ENCODE measurements at regions not wholly inside any gene's neighbourhood (a gene's known extent, or its start where the extent isn't known, plus 50 kb on each side); places are given as distances from the start of the nearest gene placed in this dataset.

- H3K27me3 ChIP-seq (ENCODE audit: control insufficient read depth in 2 of 2, insufficient read depth in 2 of 2, low read length in 2 of 2): no peaks in the 10 kb centered on the region
- no peaks in the 10 kb centered on the region for H3K79me2 ChIP-seq (ENCODE audit: control insufficient read depth, insufficient read depth, low read length)
- no peaks in the 10 kb centered on the region for H4K20me1 ChIP-seq (replicated peaks; ENCODE audit: control insufficient read depth, extremely low read depth, insufficient read depth, low read length)
- DNase-seq (ENCODE audit: low read depth, low spot score) (no peak), FAIRE-seq (no peak)
- BruUV-seq (replicated peaks): no TSS peak
- ChIA-PET CTCF (no interaction called here), POLR2A (no interaction called here)
- H2AFZ ChIP-seq (ENCODE audit: low read depth, low read length): no peak overlapping the region
- H3K36me3 ChIP-seq (ENCODE audit: control insufficient read depth in 2 of 2, extremely low read depth in 1 of 2, insufficient read depth in 2 of 2, low read length in 2 of 2): no peaks in the 10 kb centered on the region
- dilution Hi-C loops (cut with MboI; ENCODE audit: extremely low pct_ligation_motif_present, low sequenced_read_pairs) (no loop called here), intact Hi-C loops (cut with micrococcal nuclease) (no loop called here)
- H3K4me3 ChIP-seq (replicated peaks in 1 of 3; ENCODE audit: insufficient read depth in 1 of 3, low read depth in 1 of 3, low read length in 3 of 3): no peak overlapping the region
- no peaks in the 10 kb centered on the region for H3K9me1 ChIP-seq (replicated peaks; ENCODE audit: control insufficient read depth, extremely low read depth, insufficient read depth, low read length)
- no peak overlapping the region for H3K9ac ChIP-seq (replicated peaks; ENCODE audit: extremely low read depth, insufficient read depth, low read length)
- H3K9me3 ChIP-seq (replicated peaks; ENCODE audit: control insufficient read depth, insufficient read depth, low read length): no peaks in the 10 kb centered on the region
- no peaks in the 10 kb centered on the region for H3K4me1 ChIP-seq (ENCODE audit: control insufficient read depth, extremely low read depth, insufficient read depth, low read length)
- no peak overlapping the region for H3K27ac ChIP-seq (ENCODE audit: insufficient read depth, low read depth, low read length)
- H3K4me2 ChIP-seq (ENCODE audit: insufficient read depth, low read length): no peak overlapping the region
- TF ChIP-seq MYC (IDR thresholded peaks at IDR 0.05; ENCODE audit: low read depth, low read length) (no peak), FOS (IDR thresholded peaks at IDR 0.05; ENCODE audit: borderline replicate concordance, insufficient read depth, low read length) (no peak), CTCF (IDR thresholded peaks at IDR 0.05; ENCODE audit: extremely low read depth in 1 of 2, insufficient read depth in 1 of 2, low read depth in 1 of 2, low read length in 2 of 2) (no peak)
Measured at GRCh38 chr4:185886832-185887524, 75.0 kb upstream of the SORBS2 start.

GRCh38 chr4:185888676-185889075 is 76.7 kb upstream of the SORBS2 start:
- no peak overlapping the region for H3K9ac ChIP-seq (replicated peaks; ENCODE audit: extremely low read depth, insufficient read depth, low read length)
- H3K79me2 ChIP-seq (ENCODE audit: control insufficient read depth, insufficient read depth, low read length): no peaks in the 10 kb centered on the region
- H3K36me3 ChIP-seq (ENCODE audit: control insufficient read depth in 2 of 2, extremely low read depth in 1 of 2, insufficient read depth in 2 of 2, low read length in 2 of 2): no peaks in the 10 kb centered on the region
- BruUV-seq (replicated peaks): no TSS peak
- no peak for FAIRE-seq
- TF ChIP-seq POLR2AphosphoS5 (IDR thresholded peaks at IDR 0.05; ENCODE audit: insufficient read depth, low read depth, low read length): no peak
- TF ChIP-seq POLR2A (IDR thresholded peaks at IDR 0.05; ENCODE audit: low read depth, low read length): no peak
- TF ChIP-seq CTCF (IDR thresholded peaks at IDR 0.05; ENCODE audit: extremely low read depth in 1 of 2, insufficient read depth in 1 of 2, low read depth in 1 of 2, low read length in 2 of 2): no peak
- TF ChIP-seq MYC (IDR thresholded peaks at IDR 0.05; ENCODE audit: low read depth, low read length): no peak
- no peak for TF ChIP-seq EZH2 (IDR thresholded peaks at IDR 0.05; ENCODE audit: borderline replicate concordance, low read depth, low read length, severe bottlenecking)
- no peak for TF ChIP-seq JUN (IDR thresholded peaks at IDR 0.05; ENCODE audit: borderline replicate concordance, insufficient read depth, insufficient read length, low read depth)
- TF ChIP-seq FOS (IDR thresholded peaks at IDR 0.05; ENCODE audit: borderline replicate concordance, insufficient read depth, low read length): no peak
- no peak for TF ChIP-seq MAX (IDR thresholded peaks at IDR 0.05; ENCODE audit: insufficient read depth, insufficient read length)
- TF ChIP-seq GATA2 (IDR thresholded peaks at IDR 0.05; ENCODE audit: insufficient read depth, insufficient read length, low read depth, low read length): no peak
- H3K4me3 ChIP-seq (replicated peaks in 1 of 3; ENCODE audit: insufficient read depth in 1 of 3, low read depth in 1 of 3, low read length in 3 of 3): no peak overlapping the region
- no peak for DNase-seq (ENCODE audit: low read depth, low spot score)
- dilution Hi-C loops (cut with MboI; ENCODE audit: extremely low pct_ligation_motif_present, low sequenced_read_pairs) (no loop called here), intact Hi-C loops (cut with micrococcal nuclease) (no loop called here)
- no peak overlapping the region for H3K4me2 ChIP-seq (ENCODE audit: insufficient read depth, low read length)
- H3K9me3 ChIP-seq (replicated peaks; ENCODE audit: control insufficient read depth, insufficient read depth, low read length): no peaks in the 10 kb centered on the region
- no peaks in the 10 kb centered on the region for H4K20me1 ChIP-seq (replicated peaks; ENCODE audit: control insufficient read depth, extremely low read depth, insufficient read depth, low read length)
- POLR2A ChIA-PET: no interaction called here
- no peak overlapping the region for H3K27ac ChIP-seq (ENCODE audit: insufficient read depth, low read depth, low read length)
- no peaks in the 10 kb centered on the region for H3K9me1 ChIP-seq (replicated peaks; ENCODE audit: control insufficient read depth, extremely low read depth, insufficient read depth, low read length)
- CTCF ChIA-PET: no interaction called here
- no peak overlapping the region for H2AFZ ChIP-seq (ENCODE audit: low read depth, low read length)
- H3K27me3 ChIP-seq (ENCODE audit: control insufficient read depth in 2 of 2, insufficient read depth in 2 of 2, low read length in 2 of 2): no peaks in the 10 kb centered on the region
- H3K4me1 ChIP-seq (ENCODE audit: control insufficient read depth, extremely low read depth, insufficient read depth, low read length): no peaks in the 10 kb centered on the region
